Cardiac fibroblast (primary cell): ENCODE measurements at regions not wholly inside any gene's neighbourhood (a gene's known extent, or its start where the extent isn't known, plus 50 kb on each side); places are given as distances from the start of the nearest gene placed in this dataset.
A peak's percentile ranks its signal among the peaks of the same experiment; 100 is the strongest.

Source experiments
- DNase-seq, 2 donors: peaks; one replicate each; pipeline versions ENCODE4 v3.0.0 to v3.0.0-alpha.2; 2010; ENCODE audit warnings: low read depth in 2 of 2
- H3K4me3 ChIP-seq, 2 donors: replicated peaks in 1 of 2; 1 replicate in 1 of 2; 2 replicates in 1 of 2; pipeline ENCODE4 v1.5.1; 2011; ENCODE audit warnings: low read depth in 2 of 2, low read length in 2 of 2, mild to moderate bottlenecking in 2 of 2, moderate library complexity in 1 of 2
- TF ChIP-seq, protein P1 (sequence below): IDR thresholded peaks from one replicate; pipeline ENCODE4 v1.5.1; 2011; ENCODE audit warnings: low read depth, mild to moderate bottlenecking, low read length, inconsistent platforms

DNA sequence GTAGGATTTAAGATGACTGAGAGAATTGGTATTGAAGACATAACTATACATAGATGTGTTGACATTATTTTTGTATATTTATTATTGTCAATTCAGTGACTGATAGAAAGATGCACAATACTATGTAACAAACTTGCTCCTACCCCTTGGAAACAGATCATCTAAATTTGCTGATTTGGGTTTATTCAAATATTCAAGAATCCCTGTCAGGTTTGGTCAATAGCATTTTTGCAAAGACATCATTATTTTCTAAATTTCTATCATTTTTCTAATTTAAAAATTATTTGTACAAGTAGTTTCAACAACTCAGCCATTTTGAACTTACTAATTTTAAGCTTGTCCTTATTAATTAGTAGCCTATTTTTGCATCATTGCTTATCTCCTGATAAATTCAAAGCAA lies 1463.4 kb downstream of the SI start:
- TF ChIP-seq, protein P1, sequence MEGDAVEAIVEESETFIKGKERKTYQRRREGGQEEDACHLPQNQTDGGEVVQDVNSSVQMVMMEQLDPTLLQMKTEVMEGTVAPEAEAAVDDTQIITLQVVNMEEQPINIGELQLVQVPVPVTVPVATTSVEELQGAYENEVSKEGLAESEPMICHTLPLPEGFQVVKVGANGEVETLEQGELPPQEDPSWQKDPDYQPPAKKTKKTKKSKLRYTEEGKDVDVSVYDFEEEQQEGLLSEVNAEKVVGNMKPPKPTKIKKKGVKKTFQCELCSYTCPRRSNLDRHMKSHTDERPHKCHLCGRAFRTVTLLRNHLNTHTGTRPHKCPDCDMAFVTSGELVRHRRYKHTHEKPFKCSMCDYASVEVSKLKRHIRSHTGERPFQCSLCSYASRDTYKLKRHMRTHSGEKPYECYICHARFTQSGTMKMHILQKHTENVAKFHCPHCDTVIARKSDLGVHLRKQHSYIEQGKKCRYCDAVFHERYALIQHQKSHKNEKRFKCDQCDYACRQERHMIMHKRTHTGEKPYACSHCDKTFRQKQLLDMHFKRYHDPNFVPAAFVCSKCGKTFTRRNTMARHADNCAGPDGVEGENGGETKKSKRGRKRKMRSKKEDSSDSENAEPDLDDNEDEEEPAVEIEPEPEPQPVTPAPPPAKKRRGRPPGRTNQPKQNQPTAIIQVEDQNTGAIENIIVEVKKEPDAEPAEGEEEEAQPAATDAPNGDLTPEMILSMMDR = no peak
- no peak for DNase-seq
- H3K4me3 ChIP-seq = no peak overlapping the region

DNA sequence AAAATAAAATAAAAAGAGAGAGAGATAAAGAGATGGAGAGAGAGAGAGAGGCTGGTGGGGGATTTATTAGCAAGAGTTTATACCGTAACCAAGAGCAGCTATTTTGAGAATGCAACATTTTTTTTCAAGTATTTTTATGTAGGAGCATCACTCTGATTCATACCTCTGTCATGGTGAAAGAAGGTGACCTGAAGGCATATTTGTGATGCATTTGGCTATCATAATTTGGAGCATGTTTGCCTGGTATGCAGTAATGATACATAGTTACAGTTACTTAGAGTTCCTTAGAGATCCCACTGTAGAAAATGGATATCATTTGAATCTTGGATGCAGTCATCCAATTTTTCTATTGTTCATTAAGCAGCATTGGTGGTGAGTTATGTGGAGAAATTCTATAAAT lies 1472.4 kb downstream of the SI start:
- no peak overlapping the region for H3K4me3 ChIP-seq
- TF ChIP-seq, protein P1 = no peak
- no peak for DNase-seq

DNA sequence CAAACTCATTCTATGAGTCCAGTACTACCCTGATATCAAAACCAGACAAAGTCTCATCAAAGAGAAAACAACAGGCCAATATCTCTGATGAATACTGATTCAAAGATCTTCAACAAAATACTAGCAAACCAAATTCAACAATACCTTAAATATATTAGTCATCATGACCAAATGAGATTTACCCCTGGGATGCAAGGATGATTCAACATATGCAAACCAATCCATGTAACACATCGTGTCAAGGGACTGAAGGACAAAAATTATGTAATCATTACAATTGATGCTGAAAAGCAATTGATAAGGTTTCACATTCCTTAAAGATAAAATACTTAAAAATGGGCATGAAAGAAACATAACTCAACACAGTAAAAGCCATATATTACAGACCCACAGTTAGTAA lies 1476.9 kb downstream of the SI start:
- no peak overlapping the region for H3K4me3 ChIP-seq
- TF ChIP-seq, protein P1 = no peak
- DNase-seq = peak in 1 of 2 donors; percentile 9

DNA sequence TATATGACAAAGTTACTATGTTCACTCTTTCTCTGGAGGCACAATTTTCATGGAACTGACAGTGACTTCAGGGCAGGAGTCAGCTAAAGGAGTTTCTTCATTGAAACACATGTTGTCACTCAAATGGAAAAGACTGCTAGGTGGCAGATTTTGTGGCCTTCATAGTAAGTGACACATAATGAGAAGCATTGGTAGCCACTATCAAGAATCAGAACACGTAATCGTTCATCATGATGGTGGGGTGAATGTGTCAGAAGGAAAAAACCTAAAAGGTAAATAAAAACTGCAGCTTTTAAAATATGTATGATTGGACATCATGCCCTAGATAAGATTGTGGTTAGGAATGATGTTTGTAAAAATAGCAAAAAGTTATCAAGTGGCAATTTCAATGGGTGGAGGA lies 1491.0 kb downstream of the SI start:
- TF ChIP-seq, protein P1 = no peak
- no peak overlapping the region for H3K4me3 ChIP-seq
- DNase-seq = peak in 1 of 2 donors; percentile 7

DNA sequence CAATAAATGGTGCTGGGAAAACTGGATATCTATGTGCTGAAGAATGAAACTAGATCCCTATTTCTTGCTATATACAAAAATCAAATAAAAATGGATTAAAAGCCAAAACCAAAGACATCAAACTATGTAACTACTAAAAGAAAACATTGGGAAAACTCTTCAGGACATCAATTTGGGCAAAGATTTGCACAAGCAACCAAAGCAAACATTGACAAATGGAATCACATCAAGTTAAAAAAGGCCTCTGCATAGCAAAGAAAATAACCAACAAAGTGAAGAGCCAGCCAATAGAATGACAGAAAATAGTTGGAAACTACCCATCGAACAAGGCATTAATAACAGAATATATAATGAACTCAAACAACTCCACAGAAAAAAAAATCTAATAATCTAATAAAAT lies 1495.3 kb downstream of the SI start:
- DNase-seq = no peak
- TF ChIP-seq, protein P1 = no peak
- H3K4me3 ChIP-seq = no peak overlapping the region

DNA sequence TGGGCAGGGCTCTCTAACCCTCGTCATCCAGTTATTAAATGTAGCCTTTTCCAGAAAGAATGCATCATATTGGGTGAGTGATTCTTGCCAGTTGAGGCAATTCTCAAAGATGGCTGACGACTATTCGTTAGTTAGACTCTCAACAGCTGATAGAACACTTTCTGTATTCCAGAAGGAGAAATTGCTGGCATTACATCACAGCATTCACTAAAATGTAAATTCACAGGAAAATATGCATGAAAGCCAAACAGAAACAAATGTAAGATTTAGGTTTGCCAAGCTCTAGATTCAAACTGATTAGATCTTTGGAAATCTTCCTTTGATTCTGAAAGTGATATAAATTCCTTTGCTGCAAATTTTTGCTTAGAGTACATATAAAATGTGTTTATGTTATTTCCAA lies 1501.0 kb downstream of the SI start:
- DNase-seq = no peak
- no peak overlapping the region for H3K4me3 ChIP-seq
- TF ChIP-seq, protein P1 = no peak

DNA sequence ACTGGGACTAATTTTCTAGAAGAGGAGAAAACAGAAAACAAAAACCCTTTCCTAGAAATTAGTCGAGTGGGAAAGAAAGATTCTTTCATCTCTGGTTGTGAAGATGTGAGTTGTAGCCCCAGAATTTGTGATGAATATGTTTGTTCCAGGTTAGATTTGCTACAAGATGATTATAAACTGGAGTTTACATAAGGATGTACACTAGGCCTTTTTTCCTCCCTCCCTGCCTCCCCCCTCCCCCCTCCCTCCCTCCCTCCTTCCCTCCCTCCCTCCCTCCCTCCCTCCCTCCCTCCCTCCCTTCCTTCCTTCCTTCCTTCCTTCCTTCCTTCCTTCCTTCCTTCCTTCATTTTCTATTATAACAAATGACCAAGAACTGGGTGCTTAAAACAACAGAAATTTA lies 1502.0 kb downstream of the SI start:
- DNase-seq = no peak
- no peak overlapping the region for H3K4me3 ChIP-seq
- TF ChIP-seq, protein P1 = no peak
